HepG2 (cell line): ENCODE measurements at regions not wholly inside any gene's neighbourhood (a gene's known extent, or its start where the extent isn't known, plus 50 kb on each side); places are given as distances from the start of the nearest gene placed in this dataset.

Source experiments
- ATAC-seq: fragments of 200-7000 bp; cut with Tn5 transposase; 3 replicates; pipeline ENCODE4 v1.9.1; 2020; ENCODE audit warnings: mild to moderate bottlenecking, moderate library complexity
- BruUV-seq: library from RNA; stranded (reverse); fragments of 400-500 nt; replicated peaks from 2 replicates; lab custom pipeline; 2021; lab: Mats Ljungman, UMichigan
- CTCF ChIA-PET: fragments of 300-600 bp; formaldehyde crosslinking; extraction: SDS; loops from one replicate; lab custom pipeline; 2021; ENCODE audit warnings: low total read pairs, inconsistent platforms, low intra/inter-chr PET ratio; lab: Yijun Ruan, JAX
- POLR2A ChIA-PET: fragments of 350-600 bp; sonication (Branson Sonifier 250); formaldehyde crosslinking; loops from one replicate; lab custom pipeline; 2020; ENCODE audit warnings: antibody characterized with exemption, inconsistent platforms; lab: Yijun Ruan, JAX
- DNase-seq: peaks from one replicate; pipeline ENCODE4 v3.0.0-alpha.2; 2015; ENCODE audit warnings: low spot score
- FAIRE-seq: peaks from 3 replicates; lab custom pipeline; 2011; peaks lifted over from hg19 to GRCh38; lab: Jason Lieb, UNC
- H2AFZ ChIP-seq: one replicate; pipeline ENCODE4 v1.6.1; 2011; ENCODE audit warnings: low read length, inconsistent platforms
- H3K27ac ChIP-seq: fragments of 300-600 bp; 3 replicates; pipeline ENCODE4 v1.8.0; 2011; ENCODE audit warnings: mixed run types, mild to moderate bottlenecking, mixed read lengths, low read length, inconsistent platforms; ENCODE audit not compliant: insufficient read depth; ENCODE audit errors: extremely low read length
- H3K27me3 ChIP-seq, 2 experiments: fragments of 200-600 bp in 1 of 2; 2 replicates in 1 of 2; 3 replicates in 1 of 2; pipeline versions ENCODE4 v1.6.0 to v1.8.0; 2011; ENCODE audit warnings: low read length in 2 of 2, mild to moderate bottlenecking in 2 of 2, moderate library complexity in 2 of 2, inconsistent platforms in 1 of 2; ENCODE audit not compliant: insufficient read depth in 2 of 2, control insufficient read depth in 1 of 2
- H3K36me3 ChIP-seq, 2 experiments: fragments of 200-600 bp in 1 of 2; replicated peaks in 1 of 2; 2 replicates in 1 of 2; 3 replicates in 1 of 2; pipeline versions ENCODE4 v1.5.1 to v1.8.0; 2011; ENCODE audit warnings: low read length in 2 of 2, inconsistent platforms in 1 of 2; ENCODE audit not compliant: insufficient read depth in 2 of 2, control insufficient read depth in 1 of 2
- H3K4me1 ChIP-seq: 2 replicates; pipeline ENCODE4 v1.5.1; 2012; ENCODE audit warnings: low read length, inconsistent platforms; ENCODE audit not compliant: insufficient read depth
- H3K4me2 ChIP-seq: 2 replicates; pipeline ENCODE4 v1.6.0; 2011; ENCODE audit warnings: low read depth, low read length, inconsistent platforms
- H3K4me3 ChIP-seq, 3 experiments: fragments of 200-600 bp in 1 of 3; sonication (generic), shearing (Covaris generic) in 1 of 3; replicated peaks in 1 of 3; 2 replicates each; pipeline ENCODE4 v1.5.1; 2011 to 2016; ENCODE audit warnings: low read length in 3 of 3, inconsistent platforms in 2 of 3, low read depth in 2 of 3, mild to moderate bottlenecking in 2 of 3, control low read depth in 1 of 3, mixed read lengths in 1 of 3; ENCODE audit not compliant: insufficient read depth in 1 of 3
- H3K79me2 ChIP-seq: one replicate; pipeline ENCODE4 v1.6.1; 2011; ENCODE audit warnings: low read length, inconsistent platforms; ENCODE audit not compliant: insufficient read depth
- H3K9ac ChIP-seq: 2 replicates; pipeline ENCODE4 v1.6.0; 2011; ENCODE audit warnings: mild to moderate bottlenecking, low read depth, low read length, inconsistent platforms; ENCODE audit not compliant: insufficient read depth
- H3K9me3 ChIP-seq: 2 replicates; pipeline ENCODE4 v1.5.1; 2012; ENCODE audit warnings: mild to moderate bottlenecking, low read length
- H4K20me1 ChIP-seq: 2 replicates; pipeline ENCODE4 v1.6.0; 2011; ENCODE audit warnings: inconsistent platforms, mild to moderate bottlenecking, low read length, moderate library complexity; ENCODE audit not compliant: insufficient read depth
- HMGA1 ChIP-seq: sonication (generic); formaldehyde crosslinking; conservative IDR thresholded peaks from 2 replicates; pipeline ENCODE4 v1.4.0; 2020; ENCODE audit warnings: missing genetic modification reagents
- KLF15 ChIP-seq: sonication (generic); formaldehyde crosslinking; IDR thresholded peaks from 2 replicates; pipeline ENCODE4 v1.8.1; 2023; ENCODE audit warnings: borderline replicate concordance, mild to moderate bottlenecking, inconsistent platforms, missing genetic modification reagents, mixed read lengths
- RFX5 ChIP-seq: IDR thresholded peaks from 2 replicates; pipeline ENCODE4 v1.6.1; 2011; ENCODE audit warnings: low read depth, low read length, improper control_type of control experiment
- ZNF562 ChIP-seq: sonication (generic); formaldehyde crosslinking; IDR thresholded peaks from 2 replicates; pipeline ENCODE4 v1.8.0; 2022; ENCODE audit warnings: missing genetic modification reagents, borderline replicate concordance
- WGBS: methylation state at CpG from one replicate; pipeline ENCODE4 v1.1.6; 2017; ENCODE audit warnings: low lambda C conversion rate; 5-methylcytosine and 5-hydroxymethylcytosine counted together
- in situ Hi-C: cut with HindIII; loops from 2 replicates; pipeline ENCODE4 v1.10.0; 2017; ENCODE audit warnings: low pct_unique_long_range_greater_than_20kb; ENCODE audit not compliant: extremely low pct_ligation_motif_present
- intact Hi-C: fragments of 100-400 bp; cut with micrococcal nuclease; formaldehyde crosslinking; loops from one replicate; pipeline ENCODE4 v1.10.0; 2022; ENCODE audit not compliant: unreplicated experiment

- no peaks in the 10 kb centered on the region for H3K36me3 ChIP-seq
- H3K4me2 ChIP-seq, result no peak overlapping the region
- in situ Hi-C loops, result no loop called here
- no peak for DNase-seq
- H3K79me2 ChIP-seq, result no peaks in the 10 kb centered on the region
- intact Hi-C loops, result no loop called here
- no peaks in the 10 kb centered on the region; a peak in 1 of 5 replicates for H3K27me3 ChIP-seq
- no peak overlapping the region for H3K9ac ChIP-seq
- no peaks in the 10 kb centered on the region for H3K9me3 ChIP-seq
- H3K4me3 ChIP-seq, result no peak overlapping the region
- CTCF ChIA-PET, result no interaction called here
- BruUV-seq, result no TSS peak
- TF ChIP-seq RFX5 (peak; percentile 75), HMGA1 (no peak)
- TF ChIP-seq, all 625 proteins: peak for 1
- Histone ChIP-seq H3K27ac (no peak overlapping the region), H2AFZ (no peak overlapping the region), H4K20me1 (no peaks in the 10 kb centered on the region), H3K4me1 (no peaks in the 10 kb centered on the region)
- 12% methylated on average over 5 of the region's 5 CpGs for whole genome bisulfite sequencing
- no peak for FAIRE-seq
- no peak for ATAC-seq
- POLR2A ChIA-PET, result no interaction called here
Observed at GRCh38 chr10:24119896-24120295, 89.0 kb upstream of the KIAA1217 start.

DNA sequence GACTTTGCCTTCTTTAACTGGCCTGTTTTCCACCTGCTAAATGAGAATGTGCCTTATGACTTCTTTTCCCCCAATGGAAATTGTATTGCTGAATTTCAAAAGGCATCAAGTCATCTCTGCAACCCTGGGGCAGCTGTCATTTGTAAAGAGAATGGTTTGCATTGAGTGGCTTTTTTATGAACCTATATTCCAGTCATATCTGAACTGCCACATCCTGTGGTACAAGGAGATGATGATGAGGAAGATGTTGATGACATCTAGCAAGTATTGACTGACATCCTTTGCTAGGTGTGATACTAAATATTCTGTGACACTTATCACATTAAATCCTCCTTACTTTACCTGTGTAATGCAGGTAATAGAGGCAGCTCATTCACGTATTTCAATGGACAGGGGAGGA is 88.3 kb upstream of the KIAA1217 start:
- CTCF ChIA-PET, result no interaction called here
- BruUV-seq, result no TSS peak
- no peak overlapping the region for H2AFZ ChIP-seq
- no peaks in the 10 kb centered on the region for H3K9me3 ChIP-seq
- H3K27ac ChIP-seq, result no peak overlapping the region
- in situ Hi-C loops (no loop called here), intact Hi-C loops (no loop called here)
- H3K4me1 ChIP-seq, result no peaks in the 10 kb centered on the region
- no peak overlapping the region for H3K4me3 ChIP-seq
- no peaks in the 10 kb centered on the region; a peak in 1 of 5 replicates for H3K27me3 ChIP-seq
- no peak for DNase-seq
- TF ChIP-seq ZNF562, result no peak
- no peak for TF ChIP-seq KLF15
- WGBS, result 0% methylated on average over 1 of the region's 1 CpG
- no peak overlapping the region for H3K9ac ChIP-seq
- no peaks in the 10 kb centered on the region for H3K36me3 ChIP-seq
- no peaks in the 10 kb centered on the region for H3K79me2 ChIP-seq
- no peak for ATAC-seq
- H3K4me2 ChIP-seq, result no peak overlapping the region
- FAIRE-seq, result no peak
- POLR2A ChIA-PET, result no interaction called here
- H4K20me1 ChIP-seq, result no peaks in the 10 kb centered on the region
